MV-4-11 (cell line): ENCODE measurements at regions not wholly inside any gene's neighbourhood (a gene's known extent, or its start where the extent isn't known, plus 50 kb on each side); places are given as distances from the start of the nearest gene placed in this dataset.

Experiments
- DNase-seq: peaks from one replicate; lab custom pipeline; 2025; lab: John Stamatoyannopoulos, UW

DNA sequence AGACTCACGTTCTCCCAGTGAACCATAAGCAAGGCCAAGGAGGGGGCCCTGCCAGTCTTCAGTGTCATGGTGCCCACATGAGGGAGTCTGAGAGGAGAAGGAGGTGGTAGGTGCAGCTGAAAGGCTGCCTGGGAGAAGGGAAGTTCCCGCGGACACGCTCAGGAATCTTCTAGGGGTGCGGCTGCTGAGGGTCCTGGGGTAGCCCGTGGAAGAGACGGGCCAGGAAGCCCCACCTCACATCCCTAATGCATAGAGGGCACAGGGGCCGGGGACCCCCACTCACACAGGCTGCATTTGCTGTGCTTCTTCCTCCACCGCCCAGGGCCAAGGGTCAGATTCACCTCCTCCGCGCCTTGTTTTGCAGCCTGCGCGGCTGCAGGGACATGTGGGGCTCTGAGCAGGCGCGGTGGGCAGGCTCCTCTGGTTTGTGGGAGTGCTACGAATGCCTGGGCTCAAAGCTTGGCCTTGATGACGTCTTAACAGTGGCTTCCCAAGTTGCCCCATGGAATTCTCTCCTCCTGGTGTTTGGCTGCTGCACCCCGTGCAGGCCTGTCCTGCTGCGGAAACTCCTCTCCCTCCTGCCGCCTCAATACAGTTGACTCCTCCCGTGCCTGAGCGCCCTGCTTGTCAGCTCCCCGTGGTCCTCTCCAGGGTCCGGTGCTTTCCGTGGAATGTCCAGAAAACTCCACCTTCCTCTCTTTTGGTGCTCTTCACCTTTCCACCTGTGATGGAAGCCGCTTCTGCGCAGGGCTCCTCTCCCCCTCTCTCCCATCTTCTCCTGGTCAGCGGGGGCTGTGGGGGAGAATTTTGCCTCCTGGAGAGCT lies 95.7 kb downstream of the VAPA start:
- no peak for DNase-seq

DNA sequence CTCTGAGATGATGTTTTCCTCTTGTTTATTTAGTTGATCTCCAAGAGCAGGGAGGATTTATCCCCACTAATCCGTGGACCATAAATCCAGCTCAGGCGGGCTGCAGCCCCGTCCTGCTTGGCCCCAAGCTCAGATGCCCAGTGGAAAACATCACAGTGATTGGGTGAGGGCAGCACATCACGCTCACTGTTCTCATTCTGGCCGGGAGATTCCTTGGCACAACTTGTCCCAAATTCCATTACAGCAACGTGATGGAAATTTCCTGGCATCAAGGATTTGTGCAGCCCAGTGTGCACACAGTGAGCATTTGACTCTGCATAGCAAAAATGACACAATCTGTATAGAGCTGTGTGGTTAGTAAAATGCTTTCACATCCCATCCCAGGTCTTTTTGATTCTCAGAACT lies 96.8 kb downstream of the VAPA start:
- DNase-seq = peak; percentile 86

DNA sequence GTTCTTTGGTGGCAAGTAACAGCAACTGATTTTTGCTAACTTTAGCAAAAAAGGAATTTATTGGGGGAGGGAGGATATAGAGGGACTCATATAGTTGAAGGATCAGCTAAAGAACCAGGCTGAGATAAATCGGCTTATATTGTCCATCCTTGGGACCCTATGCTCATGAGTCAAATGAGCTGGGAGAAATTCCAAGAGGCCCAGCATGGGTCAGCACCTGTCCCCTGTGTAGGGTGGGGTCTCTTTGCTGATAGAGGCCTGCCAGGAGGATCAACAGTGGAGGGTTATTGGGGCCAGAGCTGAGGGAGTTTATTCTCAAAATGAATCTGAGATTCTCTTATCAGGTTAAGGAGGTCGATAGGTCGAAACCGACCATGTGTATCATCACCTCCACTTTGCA lies 97.2 kb downstream of the VAPA start:
- DNase-seq = no peak

DNA sequence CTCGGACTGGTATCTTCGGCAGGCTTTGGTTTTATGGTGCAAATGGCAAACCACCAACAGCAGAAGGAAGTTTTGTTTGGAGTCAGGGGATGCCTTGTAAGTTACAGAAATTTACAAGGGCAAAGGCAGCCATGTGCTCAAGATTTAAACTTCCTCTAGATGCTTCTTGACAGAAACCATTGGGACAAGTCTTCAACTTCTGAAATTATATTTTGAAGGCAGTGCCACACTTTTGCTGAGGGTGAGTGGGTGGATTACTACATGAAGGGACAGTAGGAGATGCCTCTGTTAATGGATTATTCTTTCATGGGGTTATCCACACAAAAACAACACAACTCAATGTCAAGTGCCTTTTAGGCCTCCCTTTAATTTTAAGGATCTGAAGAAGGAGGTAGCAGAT lies 97.9 kb downstream of the VAPA start:
- no peak for DNase-seq

DNA sequence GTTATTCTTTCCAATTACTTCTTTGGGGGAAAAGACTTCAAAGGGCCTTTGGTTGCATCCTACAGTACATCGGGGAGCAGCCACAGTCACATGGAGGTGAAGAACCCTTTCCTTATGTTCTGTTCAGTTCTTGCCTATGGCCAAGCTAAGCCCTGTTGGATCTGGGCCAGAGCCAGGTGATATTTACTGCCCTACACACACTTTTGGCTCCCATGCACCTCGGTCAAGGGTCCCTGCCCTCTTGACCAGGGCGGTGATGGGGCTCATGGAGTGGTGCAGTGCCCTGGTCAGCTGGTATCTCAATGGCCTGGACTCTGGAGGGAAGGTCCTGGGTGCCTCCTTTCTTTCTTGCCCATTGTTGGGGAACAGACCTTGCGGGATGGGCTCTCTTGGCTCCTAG lies 98.7 kb downstream of the VAPA start:
- no peak for DNase-seq

DNA sequence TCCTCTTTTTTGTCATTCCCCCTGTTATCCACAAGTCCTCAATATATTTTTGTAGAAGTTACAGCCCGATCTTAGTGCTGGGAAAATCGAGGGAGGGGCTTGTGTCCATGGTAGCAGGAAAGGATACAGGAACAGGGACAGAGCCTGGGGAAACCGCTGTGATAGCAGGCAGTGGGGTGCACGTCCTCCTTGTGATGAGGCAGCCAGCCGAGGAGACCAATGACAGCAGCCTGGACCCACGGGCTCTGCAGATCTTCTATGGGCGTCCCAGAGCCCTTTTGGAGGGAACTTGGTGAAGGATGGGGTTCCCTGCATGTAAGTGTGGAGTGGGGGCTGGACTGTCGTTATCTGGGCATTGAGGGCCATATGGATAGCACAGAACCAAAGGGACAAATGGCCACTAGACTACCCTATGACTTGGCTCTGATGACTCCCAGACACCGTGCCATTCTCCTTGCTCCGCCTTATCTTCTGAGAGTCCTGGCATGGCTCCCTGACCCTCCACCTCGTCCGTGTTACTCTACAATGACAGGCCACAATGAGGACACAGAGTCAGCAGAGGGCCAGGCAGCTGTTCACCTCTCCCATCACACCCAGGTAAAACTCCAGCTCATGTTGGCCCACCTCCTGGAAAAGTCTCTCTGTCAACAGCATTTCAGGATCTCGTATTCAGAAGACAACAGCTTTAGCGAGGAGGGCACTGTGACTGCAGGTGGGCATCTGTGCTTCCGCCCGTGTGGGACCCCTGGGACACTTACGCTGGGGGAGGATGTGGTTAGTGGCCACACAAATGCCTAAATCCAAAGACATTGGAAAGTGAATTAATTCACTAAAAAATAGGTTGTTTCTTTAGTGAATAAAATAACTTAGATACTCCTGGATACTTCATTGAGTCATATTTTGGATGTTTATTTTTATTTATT lies 100.1 kb downstream of the VAPA start:
- DNase-seq = no peak

DNA sequence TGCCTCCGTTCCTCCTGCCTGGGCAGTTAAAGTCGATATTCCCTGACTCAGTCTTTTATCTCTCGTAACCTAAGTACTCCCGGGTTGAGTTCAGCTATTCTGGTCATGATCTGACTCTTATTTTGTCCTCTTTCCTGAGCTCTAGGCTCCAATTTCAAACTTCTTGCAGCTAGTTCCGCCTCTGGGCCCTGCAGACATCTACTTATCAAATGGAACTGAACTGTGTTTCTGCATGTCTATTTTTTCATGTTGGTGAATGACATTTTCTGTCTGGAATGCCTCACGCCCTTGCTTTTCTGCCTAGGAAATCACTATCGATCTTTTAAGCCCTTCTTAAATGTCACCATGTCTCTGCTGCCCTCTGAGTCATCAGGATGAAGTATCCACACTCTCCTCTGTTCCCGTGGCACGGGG lies 101.5 kb downstream of the VAPA start:
- DNase-seq = no peak

DNA sequence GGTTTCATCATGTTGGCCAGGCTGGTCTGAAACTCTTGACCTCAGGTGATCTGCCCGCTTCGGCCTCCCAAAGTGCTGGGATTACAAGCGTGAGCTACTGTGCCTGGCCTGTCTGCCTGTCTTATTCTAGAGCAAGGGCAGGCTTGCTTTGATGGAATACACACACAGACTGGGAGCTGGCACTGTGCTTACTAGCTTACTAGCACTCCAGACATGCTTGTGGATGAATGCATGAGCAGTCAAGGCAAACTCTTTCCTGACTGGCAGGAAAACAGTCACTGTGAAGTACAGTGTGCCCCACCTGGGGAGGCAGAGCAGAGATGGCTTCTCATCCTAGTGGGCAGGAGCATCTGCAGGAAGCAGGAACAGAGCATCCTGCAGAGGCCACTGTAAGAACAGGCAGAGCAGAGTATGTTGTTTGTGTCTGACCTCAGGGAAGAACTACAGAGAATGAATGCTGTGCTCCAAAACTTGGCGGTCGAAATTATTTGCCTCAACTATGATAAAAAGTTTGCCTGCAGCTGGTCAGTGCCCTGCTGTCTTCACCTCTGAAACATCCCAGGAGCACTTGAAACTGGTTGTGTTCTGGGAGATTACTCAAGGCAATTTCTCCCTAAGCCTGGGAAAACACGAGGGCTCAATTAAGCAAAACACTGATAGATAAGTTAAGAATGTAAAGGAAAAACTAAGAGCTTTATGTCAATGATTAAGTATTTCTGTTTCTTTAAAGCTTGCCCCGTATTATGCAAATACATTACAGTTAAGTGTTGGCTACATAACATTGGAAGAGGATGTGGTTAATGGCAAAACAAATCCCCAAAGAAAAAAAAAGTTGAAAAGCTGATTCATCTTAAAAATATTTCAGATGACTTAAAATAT lies 102.4 kb downstream of the VAPA start:
- peak; percentile 77 for DNase-seq

DNA sequence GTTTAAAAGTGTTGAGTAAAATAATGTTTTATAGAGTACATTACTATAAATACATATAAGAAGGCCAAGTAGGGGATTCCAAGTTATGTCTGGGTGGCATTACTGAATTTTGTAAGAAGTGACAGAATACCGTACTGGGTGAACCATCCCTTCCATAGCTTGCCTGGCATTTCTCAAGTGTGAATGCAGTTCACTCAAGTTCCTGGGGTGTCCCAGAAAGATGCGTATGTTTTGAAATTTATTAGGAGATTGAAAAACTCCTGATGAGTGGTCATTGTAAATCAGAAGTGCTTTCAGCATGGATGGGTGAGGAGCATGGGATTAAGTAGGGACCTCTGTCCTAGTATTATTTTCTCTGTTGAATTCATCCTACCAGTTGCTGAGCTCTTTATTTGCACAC lies 103.2 kb downstream of the VAPA start:
- no peak for DNase-seq

DNA sequence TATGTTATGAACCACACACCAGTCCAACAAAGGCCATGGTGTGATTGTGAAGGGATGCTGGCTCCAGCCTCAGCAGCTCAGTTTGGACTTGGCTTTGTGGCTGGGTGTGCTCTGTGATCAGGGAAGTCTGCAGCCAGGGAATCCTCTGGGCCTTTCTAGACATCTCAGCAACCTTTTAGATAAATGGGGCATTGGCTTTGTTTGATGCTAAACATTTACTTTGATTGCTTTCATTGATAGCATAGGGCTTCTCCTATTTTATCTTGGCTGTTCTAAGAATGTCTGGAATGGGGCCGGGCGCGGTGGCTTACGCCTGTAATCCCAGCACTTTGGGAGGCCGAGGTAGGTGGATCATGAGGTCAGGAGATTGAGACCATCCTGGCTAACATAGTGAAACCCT lies 104.5 kb downstream of the VAPA start:
- DNase-seq = no peak

DNA sequence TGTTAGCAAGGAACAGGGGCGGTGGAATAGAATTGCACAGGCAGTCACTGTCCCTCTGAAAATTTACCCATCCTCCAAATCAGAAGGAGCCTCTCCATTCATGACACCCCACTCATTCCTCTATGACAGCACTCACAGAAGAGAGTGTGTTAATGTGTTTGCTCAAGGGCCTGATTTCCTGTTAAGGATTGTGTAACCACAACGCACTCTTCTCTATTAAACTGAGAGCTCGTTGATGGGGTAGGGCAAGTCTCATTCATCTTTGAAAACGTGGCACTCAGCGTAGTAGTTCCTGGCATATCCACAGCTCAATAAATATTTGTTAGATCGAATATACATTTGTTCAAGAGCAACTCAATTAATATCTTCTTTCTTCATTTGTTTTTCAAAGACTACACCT lies 106.4 kb downstream of the VAPA start:
- peak; percentile 65 for DNase-seq

DNA sequence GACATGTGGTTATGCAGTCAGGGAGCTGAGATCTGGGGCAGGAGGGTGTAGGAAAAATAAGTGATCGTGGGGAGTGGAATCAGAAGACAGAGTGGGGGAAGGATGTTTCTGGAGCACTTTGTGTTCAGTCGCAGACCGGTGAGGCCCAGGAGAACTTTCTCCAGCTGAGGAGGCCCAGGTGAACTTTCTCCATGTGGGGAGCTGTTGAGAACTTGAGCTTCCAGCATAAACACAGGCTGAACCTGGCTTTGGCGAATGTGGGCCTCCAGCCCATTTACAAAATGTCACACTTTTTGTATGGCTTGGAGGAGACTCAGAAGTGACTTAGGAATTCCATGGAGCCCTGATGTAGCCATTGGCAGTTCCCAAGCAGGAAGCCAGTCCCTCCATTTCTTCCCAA lies 108.5 kb downstream of the VAPA start:
- no peak for DNase-seq

DNA sequence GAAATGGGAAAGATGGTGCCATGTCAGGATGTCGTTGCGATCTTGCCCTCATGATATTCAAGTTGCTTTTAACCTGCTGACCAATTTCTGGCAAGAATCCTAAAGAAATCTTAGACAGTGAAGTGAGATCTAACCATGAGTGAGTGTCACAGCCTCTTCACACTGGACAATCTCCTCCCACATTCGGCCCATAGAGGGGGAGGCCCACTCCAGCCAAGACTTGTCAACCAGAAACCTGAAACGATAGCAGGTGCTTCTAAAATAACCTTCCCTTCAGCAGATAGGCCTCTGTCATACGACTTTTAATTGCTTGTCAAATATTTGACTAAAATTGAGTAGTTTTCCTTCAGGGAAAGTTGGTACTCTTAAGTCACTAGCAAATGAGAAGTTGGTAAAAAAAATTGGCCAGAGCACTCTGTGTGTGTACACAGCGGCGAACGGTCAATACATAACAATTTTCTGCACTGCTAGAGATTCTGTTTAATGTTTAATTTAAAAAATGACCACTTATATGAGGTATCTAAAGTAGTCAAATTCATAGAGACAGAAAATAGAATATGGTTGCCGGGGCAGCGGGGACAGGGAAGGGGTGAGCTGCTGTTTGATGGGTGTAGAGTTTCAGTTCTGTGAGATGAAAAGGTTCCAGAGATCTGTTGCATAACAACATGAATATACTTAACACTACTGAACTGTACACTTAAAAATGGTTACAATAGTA lies 110.2 kb downstream of the VAPA start:
- peak; percentile 75 for DNase-seq

DNA sequence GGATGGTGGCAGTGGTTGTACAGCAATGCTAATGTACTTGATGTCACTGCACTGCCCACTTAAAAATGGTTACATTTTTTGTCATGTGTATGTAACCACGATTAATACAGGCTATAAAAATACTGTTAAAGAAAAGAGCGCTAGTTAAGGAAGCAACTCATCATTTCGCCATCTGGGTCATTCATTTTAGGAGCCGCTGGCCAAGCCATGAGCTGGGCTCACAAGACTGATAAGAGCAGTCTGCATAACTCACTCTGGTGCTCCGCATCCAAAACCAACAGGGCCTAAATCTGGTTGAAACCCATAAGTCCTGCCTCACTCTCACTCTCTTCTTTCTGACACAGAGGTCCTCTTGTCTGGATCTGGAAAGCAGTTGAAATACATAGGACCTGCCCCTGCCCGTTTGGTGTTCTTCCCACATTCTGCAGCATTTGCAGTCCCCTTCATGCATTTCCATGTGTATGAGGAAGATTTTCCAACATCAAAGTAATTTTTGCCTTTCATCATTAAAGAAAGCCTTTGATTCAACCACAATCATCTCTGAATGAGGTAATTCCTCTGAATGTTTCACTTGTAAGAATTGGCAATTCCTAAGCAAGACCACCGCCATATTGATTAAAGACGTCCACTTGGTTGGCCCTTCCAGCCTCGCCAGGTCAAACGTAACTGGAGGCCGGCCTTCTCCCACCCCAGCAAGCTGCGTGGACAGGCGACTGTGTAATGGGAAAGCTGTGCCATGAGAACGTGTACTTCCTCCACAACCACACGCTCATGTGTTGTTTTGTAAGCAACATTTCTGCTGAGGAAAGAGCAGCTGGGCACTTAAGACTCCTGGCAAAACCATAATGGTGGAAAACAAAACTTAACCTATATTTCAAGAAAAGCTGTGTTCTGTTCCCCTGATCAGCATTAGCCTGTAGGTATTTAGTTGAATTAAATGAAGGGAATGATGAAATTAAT lies 112.2 kb downstream of the VAPA start:
- DNase-seq = peak; percentile 18

DNA sequence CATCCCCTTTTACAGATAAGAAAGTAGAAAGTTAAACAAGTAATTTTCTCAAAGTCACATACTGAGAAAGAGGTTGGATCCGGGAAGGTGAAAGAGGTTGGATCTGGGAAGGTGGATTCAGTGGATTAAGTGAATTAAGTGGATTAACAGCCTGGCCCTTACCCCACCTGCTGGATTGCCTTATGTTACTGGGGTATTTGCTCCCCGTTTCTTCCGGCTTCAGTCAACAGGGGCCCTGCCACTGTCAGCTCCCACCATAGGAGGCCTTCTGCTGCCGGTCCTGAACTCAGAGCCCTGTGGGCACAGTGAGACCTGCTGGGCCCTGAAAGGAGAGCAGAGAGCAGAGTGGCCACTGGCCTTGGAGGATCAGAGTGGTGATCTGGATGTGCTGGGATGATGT lies 113.2 kb downstream of the VAPA start:
- DNase-seq = no peak

DNA sequence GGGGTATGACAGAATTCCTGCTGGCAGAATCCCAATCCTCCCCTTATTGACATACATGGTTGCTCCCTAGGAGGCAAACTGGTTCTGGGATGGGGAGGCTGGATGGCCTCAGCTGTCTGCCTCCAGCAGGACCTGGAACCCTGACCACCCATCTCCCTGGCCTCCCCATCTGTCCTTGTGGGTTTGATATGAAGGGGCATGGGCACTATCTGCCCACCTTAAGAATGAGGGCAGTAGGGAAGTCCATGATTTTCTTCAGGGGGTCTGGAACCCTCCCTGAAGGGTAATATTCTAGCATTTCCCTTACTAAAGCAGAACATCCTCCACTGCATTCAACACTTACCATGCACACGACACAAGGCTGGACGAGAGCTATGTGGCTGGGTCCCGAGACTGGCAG lies 113.6 kb downstream of the VAPA start:
- no peak for DNase-seq

DNA sequence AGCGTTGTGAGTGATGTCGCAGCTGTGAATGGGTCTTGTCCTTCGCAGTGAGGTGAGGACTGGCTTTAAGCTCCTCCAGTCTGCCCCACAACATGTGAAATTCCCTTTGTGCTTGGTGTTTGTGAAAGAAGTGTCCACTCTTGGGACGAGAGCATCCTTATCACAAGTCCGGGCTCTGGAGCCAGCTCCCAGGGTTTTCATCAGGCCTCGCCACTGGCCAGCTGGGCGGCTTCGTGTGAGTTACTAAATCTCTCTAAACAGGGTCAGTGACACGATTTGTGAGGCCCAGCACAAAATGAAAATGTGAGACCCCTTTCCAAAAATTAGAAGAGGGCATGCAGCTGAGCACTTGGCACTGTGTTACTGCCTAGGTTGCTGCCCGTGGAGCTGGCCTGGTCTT lies 115.9 kb downstream of the VAPA start:
- DNase-seq = no peak

DNA sequence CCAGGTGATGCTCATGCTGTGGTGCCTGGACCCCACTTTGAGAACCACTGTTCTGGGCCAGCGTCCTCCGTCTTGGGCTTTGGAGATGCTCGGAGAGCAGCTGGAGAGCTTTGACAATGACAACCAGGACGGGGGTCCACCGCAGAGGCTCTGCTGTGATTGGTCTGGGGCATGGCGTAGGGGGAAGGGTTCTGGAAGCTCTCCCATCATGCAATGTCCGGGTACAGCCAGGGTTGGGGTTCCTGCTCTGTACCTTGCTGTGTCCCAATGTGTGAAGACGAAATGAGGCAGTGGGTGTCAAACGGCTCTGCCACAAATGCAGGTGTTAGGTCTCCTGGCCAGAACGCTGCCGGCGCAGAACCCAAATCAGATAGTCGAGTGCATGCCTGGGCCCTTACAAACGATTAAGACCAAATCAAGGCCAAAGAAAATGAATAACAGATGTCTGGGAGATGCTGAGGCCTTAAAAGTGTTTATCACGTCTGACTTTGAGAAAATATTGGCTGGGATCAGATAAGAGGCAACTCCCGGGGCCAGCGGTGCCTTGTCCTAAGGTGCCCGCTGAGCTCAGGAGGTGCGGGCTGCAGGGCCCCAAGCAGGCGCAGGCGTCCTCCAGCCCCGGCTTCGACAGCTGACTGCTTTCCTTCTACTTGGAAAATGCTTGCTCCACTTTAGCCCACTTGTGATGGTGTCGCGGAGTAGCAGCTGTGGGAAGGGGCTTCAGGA lies 117.2 kb downstream of the VAPA start:
- DNase-seq = no peak

DNA sequence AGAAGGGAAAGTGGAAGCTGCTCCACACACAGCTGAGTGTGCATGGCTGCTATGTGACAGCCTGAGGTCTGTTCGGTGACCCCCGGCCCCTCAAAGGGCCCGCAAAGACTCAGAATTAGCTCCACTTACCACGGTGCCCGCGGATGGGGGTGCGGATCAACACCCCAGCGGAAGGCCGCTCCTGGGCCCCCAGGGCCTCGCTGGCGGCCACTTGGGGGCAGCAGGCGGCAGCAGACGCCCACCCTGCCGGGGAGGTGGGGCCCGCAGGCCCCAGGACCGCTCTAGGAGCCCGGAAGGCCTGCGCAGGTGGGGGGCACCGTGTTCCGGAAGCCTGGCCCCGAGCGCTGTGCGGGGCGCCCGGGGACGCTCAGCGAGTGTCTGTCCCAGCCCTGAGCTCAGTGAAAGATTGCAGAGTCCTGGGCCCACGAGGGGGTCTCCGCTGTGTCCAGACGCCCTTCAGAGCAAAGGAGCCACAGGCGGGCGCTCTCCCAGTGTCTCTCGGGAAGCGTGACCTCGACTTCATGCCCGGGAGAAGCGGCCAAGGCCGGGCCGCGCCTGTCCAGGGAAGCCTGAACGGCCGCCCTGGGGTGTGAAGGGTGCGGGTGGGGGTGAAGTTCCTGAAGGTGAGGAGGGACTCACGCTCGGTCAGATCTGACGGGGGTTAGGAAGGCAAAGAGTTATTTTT lies 118.7 kb downstream of the VAPA start:
- no peak for DNase-seq
